ENCODE measurements at regions not wholly inside any gene's neighbourhood (a gene's known extent, or its start where the extent isn't known, plus 50 kb on each side); places are given as distances from the start of the nearest gene placed in this dataset.

GRCh38 chr14:87066221-87066817 is 926.7 kb downstream of the GALC start:
- TF ChIP-seq, protein P1, sequence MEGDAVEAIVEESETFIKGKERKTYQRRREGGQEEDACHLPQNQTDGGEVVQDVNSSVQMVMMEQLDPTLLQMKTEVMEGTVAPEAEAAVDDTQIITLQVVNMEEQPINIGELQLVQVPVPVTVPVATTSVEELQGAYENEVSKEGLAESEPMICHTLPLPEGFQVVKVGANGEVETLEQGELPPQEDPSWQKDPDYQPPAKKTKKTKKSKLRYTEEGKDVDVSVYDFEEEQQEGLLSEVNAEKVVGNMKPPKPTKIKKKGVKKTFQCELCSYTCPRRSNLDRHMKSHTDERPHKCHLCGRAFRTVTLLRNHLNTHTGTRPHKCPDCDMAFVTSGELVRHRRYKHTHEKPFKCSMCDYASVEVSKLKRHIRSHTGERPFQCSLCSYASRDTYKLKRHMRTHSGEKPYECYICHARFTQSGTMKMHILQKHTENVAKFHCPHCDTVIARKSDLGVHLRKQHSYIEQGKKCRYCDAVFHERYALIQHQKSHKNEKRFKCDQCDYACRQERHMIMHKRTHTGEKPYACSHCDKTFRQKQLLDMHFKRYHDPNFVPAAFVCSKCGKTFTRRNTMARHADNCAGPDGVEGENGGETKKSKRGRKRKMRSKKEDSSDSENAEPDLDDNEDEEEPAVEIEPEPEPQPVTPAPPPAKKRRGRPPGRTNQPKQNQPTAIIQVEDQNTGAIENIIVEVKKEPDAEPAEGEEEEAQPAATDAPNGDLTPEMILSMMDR (conservative IDR thresholded peaks at IDR 0.05) = peak; percentile 25; the same call in 1 of the 2 replicates
- no peak for TF ChIP-seq EZH2 (IDR thresholded peaks at IDR 0.05; ENCODE audit: low read depth)

All from PC-9 (cell line).